NCI-H2171 treated with DMSO at 0.1 percent for 48 hours (cell line): ENCODE measurements at regions not wholly inside any gene's neighbourhood (a gene's known extent, or its start where the extent isn't known, plus 50 kb on each side); places are given as distances from the start of the nearest gene placed in this dataset.
"Not testable (repeated sequence)": the region's sequence is repeated elsewhere in the genome, so short reads cannot be mapped to it uniquely, and the experiment has no call there.

Experiments
- DNase-seq: peaks from one replicate; lab custom pipeline; 2025; lab: John Stamatoyannopoulos, UW

- no peak for DNase-seq
Measured at GRCh38 chrX:55326985-55327384, 62.3 kb upstream of the PAGE3 start.

GRCh38 chrX:55335296-55335695, 70.6 kb upstream of the PAGE3 start:
- DNase-seq: no peak

- no peak for DNase-seq
Measured at GRCh38 chrX:55336176-55336575, 71.5 kb upstream of the PAGE3 start.

- DNase-seq: no peak
Measured at GRCh38 chrX:55340896-55341433, 76.2 kb upstream of the PAGE3 start.

GRCh38 chrX:55342533-55343501, 78.1 kb upstream of the PAGE3 start:
- DNase-seq: peak; percentile 4

- no peak for DNase-seq
Measured at GRCh38 chrX:55356609-55357008, 91.9 kb upstream of the PAGE3 start.

- DNase-seq: no peak
Measured at GRCh38 chrX:55357236-55357635, 92.5 kb upstream of the PAGE3 start.

- no peak for DNase-seq
Measured at GRCh38 chrX:55379396-55379795, 72.5 kb upstream of the MAGEH1 start.

- no peak for DNase-seq
Measured at GRCh38 chrX:55389376-55389775, 62.6 kb upstream of the MAGEH1 start.

GRCh38 chrX:55396836-55397235, 55.1 kb upstream of the MAGEH1 start:
- not testable (repeated sequence) for DNase-seq
